Left hindlimb (tissue), 1 donor: ENCODE measurements at regions not wholly inside any gene's neighbourhood (a gene's known extent, or its start where the extent isn't known, plus 50 kb on each side); places are given as distances from the start of the nearest gene placed in this dataset.
"Not testable (repeated sequence)": the region's sequence is repeated elsewhere in the genome, so short reads cannot be mapped to it uniquely, and the experiment has no call there.

Experiments used
- DNase-seq: peaks from one replicate; pipeline ENCODE4 v3.0.0-alpha.2; 2018

GRCh38 chr2:154960802-154961583 lies 262.5 kb downstream of the KCNJ3 start:
- no peak for DNase-seq

GRCh38 chr2:154952346-154952980 lies 254.0 kb downstream of the KCNJ3 start:
- DNase-seq, result no peak

- DNase-seq, result not testable (repeated sequence)
These were observed 248.9 kb downstream of the KCNJ3 start for GRCh38 chr2:154947416-154947815.

GRCh38 chr2:154945984-154946383 lies 247.5 kb downstream of the KCNJ3 start:
- no peak for DNase-seq

- no peak for DNase-seq
These were observed 242.9 kb downstream of the KCNJ3 start for GRCh38 chr2:154941379-154941778.

- DNase-seq, result no peak
These were observed 235.7 kb downstream of the KCNJ3 start for GRCh38 chr2:154934213-154934612.

- no peak for DNase-seq
These were observed 226.0 kb downstream of the KCNJ3 start for GRCh38 chr2:154924531-154924930.

GRCh38 chr2:154914561-154914960 lies 216.1 kb downstream of the KCNJ3 start:
- DNase-seq, result no peak

- DNase-seq, result no peak
These were observed 213.7 kb downstream of the KCNJ3 start for GRCh38 chr2:154912215-154912614.

- no peak for DNase-seq
These were observed 213.2 kb downstream of the KCNJ3 start for GRCh38 chr2:154911729-154912128.

- DNase-seq, result no peak
These were observed 212.2 kb downstream of the KCNJ3 start for GRCh38 chr2:154910701-154911100.

GRCh38 chr2:154908327-154908726 lies 209.8 kb downstream of the KCNJ3 start:
- no peak for DNase-seq
